Heart left ventricle (tissue), 13 donors: ENCODE measurements at regions not wholly inside any gene's neighbourhood (a gene's known extent, or its start where the extent isn't known, plus 50 kb on each side); places are given as distances from the start of the nearest gene placed in this dataset.

Source experiments
- POLR2A ChIP-seq, 2 donors: fragments of 450-650 bp; IDR thresholded peaks; one replicate each; pipeline ENCODE4 v1.6.1; 2017; ENCODE audit warnings: antibody characterized with exemption in 2 of 2, mild to moderate bottlenecking in 2 of 2, moderate library complexity in 2 of 2
- TF ChIP-seq, protein P1 (sequence below), 12 donors: fragments of 200-600 bp; sonication (generic) in 4 of 12; IDR thresholded peaks; one replicate each; pipeline versions ENCODE4 v1.5.0 to v1.8.0; 2018 to 2022; ENCODE audit warnings: antibody characterized with exemption in 12 of 12, mild to moderate bottlenecking in 5 of 12
- donor health status: ischemic (EF 13 %, LVEDD 7.1; RV severe dilation, severe dysfunction).
- donor health status: DM: no; HTN: yes; CAD: no.
- donor health status: DM: no; HTN: no; CAD: no.
- donor health status: ischemic (EF 25% LVEDD 6.9; RV normal size, moderate dysfunction).
- donor health status: ischemic (EF 25% LVEDD 5.7; RV mildly dilated, moderate dysfunction).
- donor health status: ischemic (EF 35%, LVEDD 5.7; RV mildly dilated, moderate dysfunction).
- donor health status: nonischemic (EF 11% LVEDD 7.7; RV severe dilation, severe dysfunction).
- donor health status: DM: yes; HTN: yes; CAD: no.
- donor health status: PGD.
- donor health status: ischemic (EF 29% LVEDD 5.4; RV normal size, mild dysfunction).
- donor health status: nonischemic (EF 23%, LVEDD 6.1; RV moderate dilation, normal function).

- TF ChIP-seq, protein P1, sequence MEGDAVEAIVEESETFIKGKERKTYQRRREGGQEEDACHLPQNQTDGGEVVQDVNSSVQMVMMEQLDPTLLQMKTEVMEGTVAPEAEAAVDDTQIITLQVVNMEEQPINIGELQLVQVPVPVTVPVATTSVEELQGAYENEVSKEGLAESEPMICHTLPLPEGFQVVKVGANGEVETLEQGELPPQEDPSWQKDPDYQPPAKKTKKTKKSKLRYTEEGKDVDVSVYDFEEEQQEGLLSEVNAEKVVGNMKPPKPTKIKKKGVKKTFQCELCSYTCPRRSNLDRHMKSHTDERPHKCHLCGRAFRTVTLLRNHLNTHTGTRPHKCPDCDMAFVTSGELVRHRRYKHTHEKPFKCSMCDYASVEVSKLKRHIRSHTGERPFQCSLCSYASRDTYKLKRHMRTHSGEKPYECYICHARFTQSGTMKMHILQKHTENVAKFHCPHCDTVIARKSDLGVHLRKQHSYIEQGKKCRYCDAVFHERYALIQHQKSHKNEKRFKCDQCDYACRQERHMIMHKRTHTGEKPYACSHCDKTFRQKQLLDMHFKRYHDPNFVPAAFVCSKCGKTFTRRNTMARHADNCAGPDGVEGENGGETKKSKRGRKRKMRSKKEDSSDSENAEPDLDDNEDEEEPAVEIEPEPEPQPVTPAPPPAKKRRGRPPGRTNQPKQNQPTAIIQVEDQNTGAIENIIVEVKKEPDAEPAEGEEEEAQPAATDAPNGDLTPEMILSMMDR (IDR thresholded peaks at IDR 0.05): no peak
- no peak for TF ChIP-seq POLR2A (IDR thresholded peaks at IDR 0.05)
These were observed 154.5 kb upstream of the NSMCE3 start for GRCh38 chr15:29424118-29424517.
